GM13977 (cell line): ENCODE measurements at regions not wholly inside any gene's neighbourhood (a gene's known extent, or its start where the extent isn't known, plus 50 kb on each side); places are given as distances from the start of the nearest gene placed in this dataset.

Experiments
- DNase-seq: peaks from one replicate; pipeline ENCODE4 v3.0.0; 2012; ENCODE audit warnings: low spot score
- CTCF ChIP-seq: IDR thresholded peaks from 2 replicates; pipeline ENCODE4 v1.5.1; 2012; ENCODE audit warnings: mild to moderate bottlenecking, control low read depth; ENCODE audit not compliant: insufficient read depth; ENCODE audit errors: extremely low read depth, missing control alignments
- in situ Hi-C: fragments of 300-500 bp; cut with MboI; formaldehyde crosslinking; loops from one replicate; pipeline ENCODE4 v1.12.0; 2022; ENCODE audit warnings: low sequenced_read_pairs, low pct_unique_long_range_greater_than_20kb, mixed read lengths, inconsistent platforms; ENCODE audit not compliant: unreplicated experiment

- in situ Hi-C loops = loop anchor here (10.0 kb wide), 1 partner anchor 295 kb away; no protein-coding TSS in a partner anchor
- TF ChIP-seq CTCF = no peak
- no peak for DNase-seq
Measured at GRCh38 chr17:63099425-63099824, 133.4 kb downstream of the TANC2 start.

- no peak for DNase-seq
- in situ Hi-C loops = no loop called here
- TF ChIP-seq CTCF = no peak
Measured at GRCh38 chr17:63102034-63102433, 136.0 kb downstream of the TANC2 start.

GRCh38 chr17:63106050-63106449 is 140.0 kb downstream of the TANC2 start:
- in situ Hi-C loops = no loop called here
- no peak for TF ChIP-seq CTCF
- no peak for DNase-seq

GRCh38 chr17:63109661-63110060 is 143.6 kb downstream of the TANC2 start:
- TF ChIP-seq CTCF = no peak
- no peak for DNase-seq
- in situ Hi-C loops = no loop called here

GRCh38 chr17:63113167-63113566 is 147.1 kb downstream of the TANC2 start:
- TF ChIP-seq CTCF = no peak
- in situ Hi-C loops = no loop called here
- DNase-seq = no peak

GRCh38 chr17:63116228-63116627 is 150.2 kb downstream of the TANC2 start:
- no peak for TF ChIP-seq CTCF
- in situ Hi-C loops = no loop called here
- no peak for DNase-seq
